ENCODE measurements at regions not wholly inside any gene's neighbourhood (a gene's known extent, or its start where the extent isn't known, plus 50 kb on each side); places are given as distances from the start of the nearest gene placed in this dataset.

GRCh38 chr2:80706951-80707350 is 402.4 kb upstream of the LRRTM1 start:
- TF ChIP-seq, protein P1, sequence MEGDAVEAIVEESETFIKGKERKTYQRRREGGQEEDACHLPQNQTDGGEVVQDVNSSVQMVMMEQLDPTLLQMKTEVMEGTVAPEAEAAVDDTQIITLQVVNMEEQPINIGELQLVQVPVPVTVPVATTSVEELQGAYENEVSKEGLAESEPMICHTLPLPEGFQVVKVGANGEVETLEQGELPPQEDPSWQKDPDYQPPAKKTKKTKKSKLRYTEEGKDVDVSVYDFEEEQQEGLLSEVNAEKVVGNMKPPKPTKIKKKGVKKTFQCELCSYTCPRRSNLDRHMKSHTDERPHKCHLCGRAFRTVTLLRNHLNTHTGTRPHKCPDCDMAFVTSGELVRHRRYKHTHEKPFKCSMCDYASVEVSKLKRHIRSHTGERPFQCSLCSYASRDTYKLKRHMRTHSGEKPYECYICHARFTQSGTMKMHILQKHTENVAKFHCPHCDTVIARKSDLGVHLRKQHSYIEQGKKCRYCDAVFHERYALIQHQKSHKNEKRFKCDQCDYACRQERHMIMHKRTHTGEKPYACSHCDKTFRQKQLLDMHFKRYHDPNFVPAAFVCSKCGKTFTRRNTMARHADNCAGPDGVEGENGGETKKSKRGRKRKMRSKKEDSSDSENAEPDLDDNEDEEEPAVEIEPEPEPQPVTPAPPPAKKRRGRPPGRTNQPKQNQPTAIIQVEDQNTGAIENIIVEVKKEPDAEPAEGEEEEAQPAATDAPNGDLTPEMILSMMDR (conservative IDR thresholded peaks at IDR 0.05; ENCODE audit: low read length) = no peak
- no peak for TF ChIP-seq EZH2phosphoT487 (IDR thresholded peaks at IDR 0.05; ENCODE audit: borderline replicate concordance)

Data from Loucy (cell line).